Endothelial cell of umbilical vein (primary cell): ENCODE measurements at regions not wholly inside any gene's neighbourhood (a gene's known extent, or its start where the extent isn't known, plus 50 kb on each side); places are given as distances from the start of the nearest gene placed in this dataset. TPM values are rescaled to one million over a fixed set of nuclear protein-coding genes. Genes with fewer than 3 reads are reported as not detected.

Source experiments
- BruUV-seq: library from RNA; stranded (reverse); fragments of 400-500 nt; replicated peaks from 2 replicates; lab custom pipeline; 2021; lab: Mats Ljungman, UMichigan
- CTCF ChIA-PET: fragments of 300-600, 350-600 bp; sonication (Branson Sonifier 250); formaldehyde crosslinking; loops from one replicate; lab custom pipeline; 2021; ENCODE audit warnings: antibody characterized with exemption, inconsistent platforms; lab: Charles Lee
- POLR2A ChIA-PET: fragments of 300-600, 350-600 bp; sonication (Branson Sonifier 250); formaldehyde crosslinking; loops from one replicate; lab custom pipeline; 2021; ENCODE audit warnings: antibody characterized with exemption, inconsistent platforms; lab: Charles Lee
- DNase-seq: peaks from one replicate; pipeline ENCODE4 v3.0.0-alpha.2; 2011; ENCODE audit warnings: low read depth, low spot score
- FAIRE-seq: peaks from 2 replicates; lab custom pipeline; 2011; peaks lifted over from hg19 to GRCh38; lab: Jason Lieb, UNC
- H2AFZ ChIP-seq: 2 replicates; pipeline ENCODE4 v1.6.0; 2012; ENCODE audit warnings: low read depth, low read length, control low read depth, inconsistent platforms
- H3K27ac ChIP-seq: 2 replicates; pipeline ENCODE4 v1.5.1; 2011; ENCODE audit warnings: low read depth, mild to moderate bottlenecking, control low read depth, low read length, moderate library complexity; ENCODE audit not compliant: insufficient read depth
- H3K27me3 ChIP-seq, 2 experiments: 2 replicates each; pipeline versions ENCODE4 v1.6.0 to v1.6.1; 2011; ENCODE audit warnings: low read length in 2 of 2, mixed read lengths in 1 of 2; ENCODE audit not compliant: control insufficient read depth in 2 of 2, insufficient read depth in 2 of 2
- H3K36me3 ChIP-seq, 2 experiments: 2 replicates in 1 of 2; 3 replicates in 1 of 2; pipeline ENCODE4 v1.5.1; 2011; ENCODE audit warnings: low read length in 2 of 2, mild to moderate bottlenecking in 1 of 2, moderate library complexity in 1 of 2; ENCODE audit not compliant: control insufficient read depth in 2 of 2, insufficient read depth in 2 of 2; ENCODE audit errors: extremely low read depth in 1 of 2
- H3K4me1 ChIP-seq: 3 replicates; pipeline ENCODE4 v1.5.1; 2011; ENCODE audit warnings: mild to moderate bottlenecking, low read length; ENCODE audit not compliant: control insufficient read depth, insufficient read depth; ENCODE audit errors: extremely low read depth
- H3K4me2 ChIP-seq: 2 replicates; pipeline ENCODE4 v1.6.1; 2011; ENCODE audit warnings: low read length, control low read depth, mixed read lengths; ENCODE audit not compliant: insufficient read depth
- H3K4me3 ChIP-seq, 3 experiments: fragments of 200-600 bp in 1 of 3; sonication (generic), shearing (Covaris generic) in 1 of 3; replicated peaks in 1 of 3; 2 replicates each; pipeline ENCODE4 v1.5.1; 2011 to 2016; ENCODE audit warnings: control low read depth in 3 of 3, low read length in 3 of 3, mild to moderate bottlenecking in 2 of 3, inconsistent platforms in 1 of 3, low read depth in 1 of 3, moderate library complexity in 1 of 3; ENCODE audit not compliant: insufficient read depth in 1 of 3
- H3K79me2 ChIP-seq: 2 replicates; pipeline ENCODE4 v1.6.0; 2012; ENCODE audit warnings: low read length, inconsistent platforms; ENCODE audit not compliant: control insufficient read depth, insufficient read depth
- H3K9ac ChIP-seq: replicated peaks from 2 replicates; pipeline ENCODE3; 2011; ENCODE audit warnings: low read length, control low read depth; ENCODE audit not compliant: insufficient read depth; ENCODE audit errors: extremely low read depth
- H3K9me1 ChIP-seq: replicated peaks from 3 replicates; pipeline ENCODE4 v1.6.0; 2011; ENCODE audit warnings: mild to moderate bottlenecking, low read length; ENCODE audit not compliant: control insufficient read depth, insufficient read depth; ENCODE audit errors: extremely low read depth
- H3K9me3 ChIP-seq: replicated peaks from 2 replicates; pipeline ENCODE4 v1.5.1; 2012; ENCODE audit warnings: low read length, inconsistent platforms; ENCODE audit not compliant: control insufficient read depth, insufficient read depth
- H4K20me1 ChIP-seq: replicated peaks from 2 replicates; pipeline ENCODE3; 2011; ENCODE audit warnings: mild to moderate bottlenecking, low read length; ENCODE audit not compliant: control insufficient read depth, insufficient read depth; ENCODE audit errors: extremely low read depth
- MAX ChIP-seq: IDR thresholded peaks from 2 replicates; pipeline ENCODE4 v1.6.1; 2011; ENCODE audit not compliant: insufficient read depth, insufficient read length
- POLR2AphosphoS5 ChIP-seq: IDR thresholded peaks from 2 replicates; pipeline ENCODE4 v1.6.1; 2012; ENCODE audit warnings: low read depth, mild to moderate bottlenecking, control low read depth, low read length, moderate library complexity; ENCODE audit not compliant: insufficient read depth
- dilution Hi-C: fragments of 300-500 bp; cut with MboI; formaldehyde crosslinking; loops from one replicate; pipeline ENCODE4 v1.15.0; 2019; ENCODE audit warnings: low sequenced_read_pairs; ENCODE audit not compliant: extremely low pct_ligation_motif_present
- intact Hi-C: fragments of 100-400 bp; cut with micrococcal nuclease; formaldehyde crosslinking; loops from one replicate; pipeline ENCODE4 v1.10.0; 2022
- small RNA-seq: library from RNA; depleted of rRNA; stranded (forward); fragments of <200 nt; gene quantifications from one replicate; pipeline ENCODE3, GENCODE V24; 2012; ENCODE audit warnings: low replicate concordance, low read depth; ENCODE audit not compliant: insufficient read depth, insufficient read length

GRCh38 chr6:26312501-26313397, 52.2 kb upstream of the BTN3A2 start:
- POLR2A ChIA-PET = no interaction called here
- Histone ChIP-seq H3K4me3 (peak overlapping the region; percentile 39 to 98 (median 95)), H3K36me3 (no peaks in the 10 kb centered on the region), H3K79me2 (no peaks in the 10 kb centered on the region), H3K9ac (peak overlapping the region; percentile 53), H3K9me1 (no peaks in the 10 kb centered on the region), H3K4me2 (peak overlapping the region; percentile 90), H4K20me1 (no peaks in the 10 kb centered on the region), H3K4me1 (peaks cover 12% of the 10 kb centered on the region), H3K9me3 (no peaks in the 10 kb centered on the region), H3K27me3 (peaks cover 4 to 9% of the 10 kb centered on the region in 2 experiments), H2AFZ (peak overlapping the region; percentile 82), H3K27ac (peak overlapping the region; percentile 38)
- DNase-seq (peak; percentile 83), FAIRE-seq (peak; percentile 55)
- intact Hi-C loops (loop anchor here (1.0 kb wide), 3 partner anchors 7 to 16 kb away; no protein-coding TSS in a partner anchor), dilution Hi-C loops (no loop called here)
- CTCF ChIA-PET = interaction anchor here (1.0 to 1.6 kb wide), 2 partner anchors 9 to 283 kb away, joined by 4 read pairs; no protein-coding TSS in a partner anchor
- no TSS peak for BruUV-seq
- TF ChIP-seq MAX (no peak), POLR2AphosphoS5 (peak; percentile 28)

Small RNAs in the stretch of these regions (small RNA-seq; reads per million reads assigned to genes)
- gene AL031777.2 (not detected), gene HIST1H2AD (not detected), gene HIST1H2APS3 (not detected), gene HIST1H4G (not detected), gene LARP1P1 (not detected)
